ENCODE measurements at regions not wholly inside any gene's neighbourhood (a gene's known extent, or its start where the extent isn't known, plus 50 kb on each side); places are given as distances from the start of the nearest gene placed in this dataset.

GRCh38 chr4:178063568-178063967 lies 621.3 kb upstream of the AGA start:
- H2AFZ ChIP-seq (ENCODE audit: low read length) = no peak overlapping the region
- TF ChIP-seq ZNF383 (CRISPR knock-in tag; IDR thresholded peaks at IDR 0.05; ENCODE audit: borderline replicate concordance) (no peak), CAMTA2 (CRISPR knock-in tag; IDR thresholded peaks at IDR 0.05; ENCODE audit: borderline replicate concordance) (no peak), ZNF451 (CRISPR knock-in tag; IDR thresholded peaks at IDR 0.05) (no peak), ZNF333 (CRISPR knock-in tag; IDR thresholded peaks at IDR 0.05; ENCODE audit: borderline replicate concordance) (no peak), TRIM22 (IDR thresholded peaks at IDR 0.05) (no peak), SIX4 (CRISPR knock-in tag; IDR thresholded peaks at IDR 0.05) (no peak), ZNF879 (CRISPR knock-in tag; IDR thresholded peaks at IDR 0.05) (no peak), JDP2 (CRISPR knock-in tag; IDR thresholded peaks at IDR 0.05; ENCODE audit: borderline replicate concordance) (no peak), ATAD3A (CRISPR knock-in tag; IDR thresholded peaks at IDR 0.05) (no peak), ZNF3 (CRISPR knock-in tag; IDR thresholded peaks at IDR 0.05) (no peak), ZNF225 (CRISPR knock-in tag; IDR thresholded peaks at IDR 0.05) (no peak), HCFC1 (IDR thresholded peaks at IDR 0.05; ENCODE audit: low read depth, low read length) (no peak), AKNA (CRISPR knock-in tag; IDR thresholded peaks at IDR 0.05; ENCODE audit: borderline replicate concordance) (no peak), FOXA3 (CRISPR knock-in tag; IDR thresholded peaks at IDR 0.05) (no peak)
- TF ChIP-seq, protein P1, sequence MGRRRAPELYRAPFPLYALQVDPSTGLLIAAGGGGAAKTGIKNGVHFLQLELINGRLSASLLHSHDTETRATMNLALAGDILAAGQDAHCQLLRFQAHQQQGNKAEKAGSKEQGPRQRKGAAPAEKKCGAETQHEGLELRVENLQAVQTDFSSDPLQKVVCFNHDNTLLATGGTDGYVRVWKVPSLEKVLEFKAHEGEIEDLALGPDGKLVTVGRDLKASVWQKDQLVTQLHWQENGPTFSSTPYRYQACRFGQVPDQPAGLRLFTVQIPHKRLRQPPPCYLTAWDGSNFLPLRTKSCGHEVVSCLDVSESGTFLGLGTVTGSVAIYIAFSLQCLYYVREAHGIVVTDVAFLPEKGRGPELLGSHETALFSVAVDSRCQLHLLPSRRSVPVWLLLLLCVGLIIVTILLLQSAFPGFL (CRISPR knock-in tag; IDR thresholded peaks at IDR 0.05) = no peak
- TF ChIP-seq, protein P2, sequence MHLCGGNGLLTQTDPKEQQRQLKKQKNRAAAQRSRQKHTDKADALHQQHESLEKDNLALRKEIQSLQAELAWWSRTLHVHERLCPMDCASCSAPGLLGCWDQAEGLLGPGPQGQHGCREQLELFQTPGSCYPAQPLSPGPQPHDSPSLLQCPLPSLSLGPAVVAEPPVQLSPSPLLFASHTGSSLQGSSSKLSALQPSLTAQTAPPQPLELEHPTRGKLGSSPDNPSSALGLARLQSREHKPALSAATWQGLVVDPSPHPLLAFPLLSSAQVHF (CRISPR knock-in tag; IDR thresholded peaks at IDR 0.05) = no peak
- TF ChIP-seq, protein P3, sequence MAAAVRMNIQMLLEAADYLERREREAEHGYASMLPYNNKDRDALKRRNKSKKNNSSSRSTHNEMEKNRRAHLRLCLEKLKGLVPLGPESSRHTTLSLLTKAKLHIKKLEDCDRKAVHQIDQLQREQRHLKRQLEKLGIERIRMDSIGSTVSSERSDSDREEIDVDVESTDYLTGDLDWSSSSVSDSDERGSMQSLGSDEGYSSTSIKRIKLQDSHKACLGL (CRISPR knock-in tag; IDR thresholded peaks at IDR 0.05) = no peak
- no peaks in the 10 kb centered on the region for H3K36me3 ChIP-seq (replicated peaks in 1 of 2; ENCODE audit: control insufficient read depth in 1 of 2, insufficient read depth in 2 of 2, low read length in 2 of 2)
- DNase-seq (ENCODE audit: low spot score) = no peak
- ChIA-PET CTCF (ENCODE audit: low intra/inter-chr PET ratio, low total read pairs) (no interaction called here), POLR2A (no interaction called here)
- H3K4me1 ChIP-seq (ENCODE audit: insufficient read depth, low read length) = no peaks in the 10 kb centered on the region
- H3K9ac ChIP-seq (ENCODE audit: insufficient read depth, low read depth, low read length) = no peak overlapping the region
- BruUV-seq (replicated peaks) = no TSS peak
- intact Hi-C loops (cut with micrococcal nuclease; ENCODE audit: unreplicated experiment) = no loop called here
- in situ Hi-C loops (cut with HindIII; ENCODE audit: extremely low pct_ligation_motif_present, low pct_unique_long_range_greater_than_20kb) = no loop called here
- 0% methylated on average over 1 of the region's 1 CpG for WGBS (ENCODE audit: low lambda C conversion rate)
- H3K4me2 ChIP-seq (ENCODE audit: low read depth, low read length) = no peak overlapping the region
- no peak for FAIRE-seq
- no peaks in the 10 kb centered on the region for H4K20me1 ChIP-seq (ENCODE audit: insufficient read depth, low read length)
- no peaks in the 10 kb centered on the region; a peak in 1 of 5 replicates for H3K27me3 ChIP-seq (ENCODE audit: control insufficient read depth in 1 of 2, insufficient read depth in 2 of 2, low read length in 2 of 2)
- ATAC-seq = no peak
- no peaks in the 10 kb centered on the region for H3K79me2 ChIP-seq (ENCODE audit: insufficient read depth, low read length)
- 0 out of 2 replicates have a peak, but pooled peaks cover 8% of the 10 kb centered on the region for H3K9me3 ChIP-seq (ENCODE audit: low read length)
- no peak overlapping the region for H3K27ac ChIP-seq (ENCODE audit: extremely low read length, insufficient read depth, low read length)
- H3K4me3 ChIP-seq (replicated peaks in 1 of 3; ENCODE audit: insufficient read depth in 1 of 3, low read depth in 2 of 3, low read length in 3 of 3) = no peak overlapping the region

Measured in HepG2 (cell line).